HG03025 (cell line): ENCODE measurements at regions not wholly inside any gene's neighbourhood (a gene's known extent, or its start where the extent isn't known, plus 50 kb on each side); places are given as distances from the start of the nearest gene placed in this dataset.
"Not testable (repeated sequence)": the region's sequence is repeated elsewhere in the genome, so short reads cannot be mapped to it uniquely, and the experiment has no call there.

ENCODE experiments used
- ATAC-seq: cut with Tn5 transposase; IDR thresholded peaks from one replicate; pipeline ENCODE4 v1.9.1; 2021; ENCODE audit warnings: mild to moderate bottlenecking, moderate library complexity; ENCODE audit not compliant: unreplicated experiment, low FRiP score

DNA sequence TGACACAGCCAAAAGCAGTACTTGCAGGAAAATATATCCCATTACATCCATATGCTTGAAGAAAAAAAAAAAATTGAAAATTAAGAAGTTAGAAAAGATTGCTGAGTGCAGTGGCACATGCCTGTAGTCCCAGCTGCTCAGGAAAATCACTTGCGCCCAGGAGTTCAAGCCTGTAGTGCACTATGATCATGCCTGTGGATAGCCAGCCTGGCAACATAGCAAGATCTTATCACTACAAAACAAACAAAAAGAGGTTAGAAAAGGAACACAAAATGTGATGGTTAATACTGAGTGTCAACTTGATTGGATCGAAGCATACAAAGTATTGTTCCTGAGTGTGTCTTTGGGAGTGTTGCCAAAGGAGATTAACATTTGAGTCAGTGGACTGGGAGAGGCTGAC, 361.9 kb downstream of the NYAP2 start:
- no peak for ATAC-seq

DNA sequence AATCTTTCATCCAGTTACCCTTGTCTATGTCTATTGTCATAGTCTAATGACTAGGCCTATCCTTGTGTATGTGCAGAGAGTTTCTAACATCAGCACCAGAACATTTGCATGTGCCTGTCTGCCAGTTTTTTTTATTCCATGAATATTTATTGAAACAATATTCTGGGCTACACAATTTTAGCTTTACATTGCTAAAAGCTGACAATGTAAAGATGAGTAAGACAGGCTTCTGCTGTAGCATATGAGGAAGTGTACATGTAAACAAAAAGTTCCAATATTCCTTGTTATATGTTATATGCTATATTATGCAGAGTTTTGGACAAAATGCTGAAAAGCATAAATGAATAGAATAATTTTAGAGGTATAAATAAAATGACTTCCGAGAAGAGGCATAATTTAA, 357.7 kb downstream of the NYAP2 start:
- ATAC-seq, result no peak

DNA sequence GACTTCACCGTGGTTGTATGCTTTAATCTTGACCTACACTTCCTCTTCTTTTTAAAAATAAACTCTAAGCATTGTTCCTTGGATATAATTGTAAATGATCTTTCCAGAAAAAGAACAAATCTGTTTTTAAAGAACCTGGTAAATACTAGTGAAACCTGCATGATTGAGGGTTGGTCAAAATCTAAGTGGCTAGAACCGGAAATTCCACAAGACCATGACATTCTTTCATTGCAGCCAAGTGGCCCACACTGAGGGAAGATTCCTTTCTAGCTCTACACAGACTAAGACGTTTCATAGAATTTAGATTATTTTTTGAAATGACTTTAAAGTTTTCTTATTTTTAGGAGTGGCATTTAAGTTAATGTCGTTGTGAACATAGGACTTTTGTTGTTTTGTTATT, 356.7 kb downstream of the NYAP2 start:
- ATAC-seq, result no peak

DNA sequence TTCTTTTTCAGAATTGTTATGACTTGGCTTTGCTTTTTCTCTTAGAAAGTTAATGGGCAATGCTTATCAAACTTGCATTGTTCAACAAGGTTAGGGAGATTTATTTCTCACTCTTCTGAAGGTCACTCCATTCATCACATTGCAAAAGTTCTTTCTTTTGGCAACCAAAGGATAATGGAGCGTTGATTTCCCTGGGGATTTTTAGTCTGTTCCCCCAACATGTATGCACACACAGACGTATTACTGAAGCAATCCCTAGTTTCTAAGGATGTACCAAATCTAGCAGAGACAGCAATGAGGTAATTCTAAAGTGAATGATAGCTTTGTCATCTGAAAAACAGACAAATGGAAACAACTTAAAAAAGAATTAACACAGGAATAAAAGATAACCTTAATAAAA, 349.1 kb downstream of the NYAP2 start:
- no peak for ATAC-seq

DNA sequence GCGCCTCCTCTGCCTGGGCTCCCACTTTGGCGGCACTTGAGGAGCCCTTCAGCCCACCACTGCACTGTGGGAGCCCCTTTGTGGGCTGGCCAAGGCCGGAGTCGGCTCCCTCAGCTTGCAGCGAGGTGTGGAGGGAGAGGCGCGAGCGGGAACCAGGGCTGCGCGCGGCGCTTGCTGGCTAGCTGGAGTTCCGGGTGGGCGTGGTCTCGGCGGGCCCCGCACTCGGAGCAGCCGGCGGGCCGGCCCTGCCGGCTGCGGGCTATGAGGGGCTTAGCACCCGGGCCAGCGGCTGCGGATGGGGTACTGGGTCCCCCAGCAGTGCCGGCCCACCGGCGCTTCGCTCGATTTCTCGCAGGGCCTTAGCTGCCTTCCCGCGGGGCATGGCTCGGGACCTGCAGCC, 344.5 kb downstream of the NYAP2 start:
- not testable (repeated sequence) for ATAC-seq

DNA sequence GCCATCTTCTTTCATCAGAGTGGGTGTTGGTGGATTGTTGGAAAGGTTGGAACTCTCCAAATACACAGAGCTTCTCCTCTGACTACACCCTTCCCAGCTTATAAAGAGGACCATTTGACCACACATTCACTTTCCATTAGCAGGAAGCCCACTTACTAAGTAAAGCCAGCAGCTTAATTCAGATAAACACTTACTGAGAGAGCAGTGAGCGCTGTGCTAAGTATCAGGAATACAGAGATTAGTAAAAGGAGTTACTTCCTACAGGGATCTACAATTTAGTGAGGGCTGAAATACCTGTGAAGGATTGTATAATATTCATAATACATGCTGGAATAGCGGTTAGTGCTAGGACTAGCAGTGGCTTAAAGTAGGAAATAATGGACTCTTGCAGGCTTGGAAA, 343.0 kb downstream of the NYAP2 start:
- no peak for ATAC-seq

DNA sequence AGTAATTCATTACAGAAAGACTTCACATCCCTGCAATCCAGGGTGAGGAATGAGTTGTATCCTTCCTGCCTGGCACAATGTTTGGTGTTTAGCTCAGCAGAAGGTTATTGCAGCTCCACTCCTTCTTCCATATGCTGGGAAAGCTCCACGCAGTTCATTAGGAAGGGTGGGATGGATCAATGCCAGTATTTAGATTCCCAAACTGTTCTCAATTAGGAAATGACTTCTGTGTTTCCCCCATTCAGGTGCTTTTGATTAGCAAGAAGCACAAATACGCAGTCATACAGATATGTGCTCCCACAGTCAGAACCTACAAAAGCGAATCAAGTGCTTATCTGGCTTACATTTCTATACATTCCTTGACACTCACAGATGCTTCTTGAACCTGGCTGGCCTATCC, 340.6 kb downstream of the NYAP2 start:
- ATAC-seq, result no peak

DNA sequence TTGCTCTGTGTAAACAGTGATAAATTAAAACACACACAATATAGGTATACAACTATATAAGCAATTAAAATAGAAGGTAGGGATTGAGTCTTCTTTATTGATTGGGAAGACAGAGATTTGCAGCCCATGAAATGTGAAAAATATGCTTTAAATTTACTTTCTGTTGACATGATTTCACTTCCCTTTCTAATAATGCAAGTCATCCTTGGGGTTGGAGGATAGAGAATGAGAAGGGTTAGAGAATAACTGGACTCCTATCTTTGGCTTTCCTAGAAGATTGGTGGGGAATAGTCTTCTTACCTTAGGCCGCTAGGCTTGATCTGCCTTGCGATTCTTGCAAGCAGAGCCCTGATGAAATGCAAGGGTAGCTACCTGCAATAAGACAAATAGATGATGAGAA, 339.8 kb downstream of the NYAP2 start:
- ATAC-seq, result no peak

DNA sequence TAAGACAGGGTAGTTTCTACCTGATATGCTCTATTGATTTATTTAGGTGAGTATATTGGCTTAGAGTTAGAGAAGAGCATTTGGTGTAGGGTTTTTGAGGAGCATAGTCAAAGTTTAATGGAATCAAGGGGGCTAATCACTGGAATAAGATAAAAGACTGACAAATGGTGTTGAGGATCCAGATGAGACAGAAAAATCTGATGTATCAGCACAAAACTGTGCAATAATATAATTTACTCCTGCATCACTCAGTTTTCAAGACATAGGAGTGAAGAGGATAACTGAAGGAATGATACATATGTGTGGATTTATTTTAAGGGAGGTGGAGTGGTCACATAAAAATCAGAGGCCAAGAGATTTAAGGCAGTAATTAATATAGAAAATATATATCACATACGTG, 339.2 kb downstream of the NYAP2 start:
- ATAC-seq, result no peak

DNA sequence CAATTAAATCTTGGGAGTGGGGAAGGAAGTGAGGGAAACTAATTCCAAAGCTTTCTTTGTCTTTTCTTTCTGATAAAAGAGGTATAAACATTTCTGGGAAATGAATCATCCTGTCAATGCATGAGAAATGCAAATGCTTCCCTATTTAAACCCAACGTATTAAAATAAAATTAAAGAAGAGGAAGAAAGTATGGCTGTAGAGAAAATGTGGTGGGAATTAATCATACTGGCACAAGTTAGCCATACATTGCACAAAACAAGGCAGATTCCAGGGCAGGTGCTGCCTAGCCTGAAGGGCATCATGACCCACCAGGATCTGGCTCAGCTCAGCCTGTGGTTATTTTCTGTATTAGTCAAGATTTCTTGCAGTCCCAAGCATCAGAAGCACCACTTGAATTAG, 338.0 kb downstream of the NYAP2 start:
- no peak for ATAC-seq

DNA sequence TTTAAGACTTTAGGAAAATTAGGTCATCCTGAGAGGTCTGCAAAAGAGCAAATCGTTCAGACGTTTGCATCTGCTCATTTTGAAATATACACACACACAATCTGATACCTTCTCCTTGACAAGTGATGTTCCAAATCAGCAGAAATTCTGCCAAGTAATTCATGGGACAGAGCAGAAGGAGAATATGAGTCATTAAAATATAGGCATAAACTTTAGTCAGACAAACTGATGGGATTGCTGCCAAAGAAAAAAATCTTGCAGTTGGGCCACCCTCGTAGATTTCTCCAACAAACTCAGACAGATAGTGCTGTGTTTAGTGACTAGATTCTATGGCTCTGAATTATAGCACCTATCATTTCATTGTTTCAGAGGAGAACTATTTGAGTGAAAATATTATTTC, 336.3 kb downstream of the NYAP2 start:
- no peak for ATAC-seq

DNA sequence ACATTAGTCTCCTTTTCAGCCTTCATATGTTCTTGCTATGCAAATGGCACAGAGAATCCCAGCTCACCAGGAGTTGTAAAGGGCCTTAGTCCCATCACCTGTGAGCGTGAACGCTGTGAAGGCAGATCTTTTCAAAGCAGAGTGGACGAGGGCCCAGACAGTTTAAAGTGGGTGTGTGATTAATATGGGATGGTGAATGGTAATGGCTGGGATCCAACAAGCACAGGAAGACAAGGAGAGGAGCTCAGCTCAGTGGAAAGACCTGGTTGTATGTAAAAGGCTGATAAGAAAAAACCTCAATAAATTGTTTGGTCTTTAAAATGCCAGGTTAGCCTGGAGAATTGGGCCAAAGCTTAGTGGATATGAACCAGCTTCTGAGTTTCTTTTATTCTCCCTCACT, 326.2 kb downstream of the NYAP2 start:
- ATAC-seq, result no peak
